Dermis blood vessel endothelial cell (primary cell): ENCODE measurements at regions not wholly inside any gene's neighbourhood (a gene's known extent, or its start where the extent isn't known, plus 50 kb on each side); places are given as distances from the start of the nearest gene placed in this dataset.

Experiments
- DNase-seq: peaks from one replicate; pipeline ENCODE4 v3.0.0; 2010

DNA sequence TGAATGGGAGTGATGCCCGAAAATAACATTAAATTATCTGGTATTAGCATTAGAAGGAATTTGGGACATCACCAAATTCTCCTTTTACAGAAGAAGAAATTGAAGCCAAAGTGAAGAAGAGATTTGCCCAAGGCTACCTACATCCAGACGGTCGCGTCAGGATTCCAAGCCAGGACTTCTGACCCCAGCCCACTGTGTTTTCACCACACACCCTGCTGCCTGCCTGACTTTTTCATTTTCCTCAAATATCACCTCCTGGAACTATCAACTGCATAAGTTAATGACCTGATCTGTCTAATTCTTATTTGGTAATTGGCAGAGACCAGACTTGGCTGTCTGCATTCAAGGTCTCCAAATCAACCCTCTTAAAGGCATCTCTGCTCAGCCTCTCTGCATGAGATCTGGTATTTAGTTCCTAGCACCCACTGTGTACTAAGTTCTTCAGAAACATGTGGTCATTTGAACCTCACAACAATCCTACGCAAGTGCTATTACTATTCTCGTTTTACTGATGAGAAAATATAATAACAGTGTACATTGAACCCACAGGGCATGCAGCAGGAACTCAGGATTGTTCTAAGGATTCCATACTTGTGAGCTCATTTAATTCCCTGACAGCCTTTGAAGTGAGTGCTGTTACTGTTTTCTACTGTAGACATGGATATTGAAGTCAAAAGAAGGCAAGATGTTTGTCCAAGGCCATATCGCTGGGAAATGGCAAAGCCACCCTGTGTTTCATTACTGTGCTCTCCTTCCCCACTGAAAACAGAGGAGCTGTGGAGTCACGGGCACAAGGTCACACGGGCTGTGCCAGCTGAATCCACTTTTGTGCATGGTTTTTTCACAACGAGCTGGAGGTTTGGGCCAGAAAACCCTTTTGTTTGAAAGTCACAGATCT is 195.2 kb upstream of the C1QTNF7 start:
- DNase-seq, result peak; percentile 20

DNA sequence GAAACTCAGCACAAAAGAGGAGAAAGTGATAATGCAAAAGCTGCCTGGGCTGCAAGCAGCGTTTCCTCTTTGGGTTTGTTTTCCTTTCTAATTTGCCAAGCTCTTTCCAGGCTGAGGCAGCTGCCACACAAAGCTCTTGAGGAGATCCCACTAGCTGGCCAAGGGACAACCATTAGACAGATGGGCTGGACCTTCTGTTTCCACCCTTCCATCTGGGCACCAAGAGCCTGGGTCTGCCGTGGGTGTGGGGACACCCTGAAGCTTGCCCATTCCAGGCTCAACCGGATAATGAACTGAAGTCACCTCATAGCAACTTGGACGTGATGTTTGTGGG is 194.6 kb upstream of the C1QTNF7 start:
- peak; percentile 7 for DNase-seq

- DNase-seq, result no peak
These were observed 194.2 kb upstream of the C1QTNF7 start for GRCh38 chr4:15233626-15234025.

- no peak for DNase-seq
These were observed 193.5 kb upstream of the C1QTNF7 start for GRCh38 chr4:15234116-15234855.

DNA sequence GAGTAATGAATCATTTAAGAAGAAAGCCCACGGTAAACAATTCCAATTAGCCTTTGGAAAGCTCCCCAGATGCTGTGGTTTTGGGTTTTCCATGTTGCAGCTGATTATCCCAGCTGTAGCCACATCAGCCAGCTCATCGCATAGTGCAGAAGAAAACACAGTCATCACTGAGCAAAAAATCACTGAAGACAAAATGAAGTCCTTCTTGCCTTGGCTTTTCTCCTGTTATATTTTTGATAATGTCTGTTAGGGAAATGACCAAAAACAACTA is 193.0 kb upstream of the C1QTNF7 start:
- DNase-seq, result no peak

DNA sequence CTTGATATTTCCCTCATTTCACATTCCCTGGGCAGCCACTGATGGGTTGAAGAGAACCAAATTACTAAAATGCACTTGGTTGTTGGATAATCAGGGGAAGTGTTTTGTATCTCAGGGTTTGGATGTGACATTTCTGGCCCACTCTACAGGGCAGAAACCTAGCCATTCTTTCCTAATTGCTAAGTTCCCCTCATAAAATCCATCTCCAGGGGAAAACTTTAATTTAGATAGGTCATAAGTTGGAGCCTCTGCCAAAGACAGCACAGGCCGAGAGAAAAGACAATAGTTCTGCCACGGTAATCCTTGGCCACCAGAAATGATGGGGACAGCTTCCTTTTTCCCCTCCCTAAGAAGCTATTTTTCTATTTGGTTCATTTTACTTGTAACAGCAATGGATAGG is 192.7 kb upstream of the C1QTNF7 start:
- no peak for DNase-seq

- no peak for DNase-seq
These were observed 190.1 kb upstream of the C1QTNF7 start for GRCh38 chr4:15237648-15238230.

GRCh38 chr4:15238720-15239119 is 189.1 kb upstream of the C1QTNF7 start:
- DNase-seq, result peak; percentile 36

DNA sequence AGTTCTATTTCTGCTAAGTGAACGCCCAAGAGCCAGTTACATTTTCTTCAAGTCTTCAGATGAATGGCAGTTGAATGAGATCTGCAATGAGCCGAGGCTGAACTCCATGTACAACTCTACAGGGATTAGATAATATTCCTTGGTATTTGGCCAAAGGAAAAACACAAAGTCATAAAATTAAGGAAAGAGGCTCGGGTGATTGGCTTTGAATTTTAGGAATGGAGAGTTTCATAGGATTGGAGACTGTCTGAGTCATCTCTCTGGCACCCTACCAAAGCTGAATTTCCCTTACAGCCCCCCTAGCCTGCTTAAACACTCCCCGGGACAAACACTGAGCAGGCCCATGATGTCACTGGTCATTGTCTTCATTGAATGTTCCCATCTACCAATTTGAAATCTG is 188.0 kb upstream of the C1QTNF7 start:
- DNase-seq, result no peak

DNA sequence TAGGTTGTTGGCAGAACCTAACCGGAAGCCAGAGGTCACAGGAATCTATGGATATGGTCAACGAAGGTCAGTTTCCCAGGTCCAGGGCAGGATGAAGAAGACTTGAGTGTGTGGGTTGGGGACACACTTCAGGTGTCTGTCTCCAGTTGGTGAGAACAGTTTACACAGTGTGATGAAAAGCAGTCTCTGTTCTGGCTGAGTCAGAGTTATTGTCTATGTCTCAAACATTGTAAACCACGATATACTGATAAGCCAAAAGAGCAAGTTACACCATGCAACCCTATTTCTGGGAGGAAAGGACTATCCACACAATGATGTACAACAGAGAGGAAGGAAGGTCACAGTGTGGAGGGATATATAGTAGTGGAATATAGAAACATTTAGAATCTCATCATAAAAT is 187.1 kb upstream of the C1QTNF7 start:
- DNase-seq, result no peak

DNA sequence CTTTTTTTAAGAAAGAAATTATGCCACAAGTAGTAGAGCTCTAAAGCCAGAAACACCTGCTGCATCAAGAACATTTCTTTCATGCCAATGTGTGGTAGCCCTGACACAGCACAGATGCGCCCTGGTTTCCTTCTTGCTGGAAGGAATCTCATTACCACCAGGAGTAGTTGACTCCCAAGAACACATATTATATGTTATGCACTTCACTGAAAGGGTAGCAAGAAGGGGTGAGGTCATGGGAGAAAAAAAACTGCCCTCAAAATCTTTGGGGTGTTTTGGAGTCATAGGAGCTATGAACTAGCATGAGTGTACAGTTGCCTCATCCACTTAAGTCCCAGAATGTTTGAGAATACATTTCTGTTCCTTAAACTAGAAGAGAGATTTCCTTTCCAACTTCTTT is 185.8 kb upstream of the C1QTNF7 start:
- no peak for DNase-seq

DNA sequence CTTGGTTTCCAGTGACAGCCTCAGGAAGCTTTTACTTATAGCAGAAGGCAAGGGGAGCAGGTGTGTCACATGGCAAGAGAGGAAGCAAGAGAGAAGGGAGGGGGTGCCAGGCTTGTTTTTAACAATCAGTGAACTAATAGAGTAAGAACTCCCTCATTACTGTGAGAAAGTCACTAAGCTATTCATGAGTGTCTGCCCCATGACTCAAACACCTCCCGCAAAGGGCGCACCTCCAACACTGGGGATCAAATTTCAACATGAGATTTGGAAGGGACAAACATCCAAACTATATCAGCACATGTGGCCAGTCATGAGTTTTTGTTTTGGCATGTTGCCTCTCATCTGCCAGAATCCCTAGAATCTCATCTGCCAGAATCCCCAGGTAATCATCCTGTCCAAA is 183.5 kb upstream of the C1QTNF7 start:
- no peak for DNase-seq

DNA sequence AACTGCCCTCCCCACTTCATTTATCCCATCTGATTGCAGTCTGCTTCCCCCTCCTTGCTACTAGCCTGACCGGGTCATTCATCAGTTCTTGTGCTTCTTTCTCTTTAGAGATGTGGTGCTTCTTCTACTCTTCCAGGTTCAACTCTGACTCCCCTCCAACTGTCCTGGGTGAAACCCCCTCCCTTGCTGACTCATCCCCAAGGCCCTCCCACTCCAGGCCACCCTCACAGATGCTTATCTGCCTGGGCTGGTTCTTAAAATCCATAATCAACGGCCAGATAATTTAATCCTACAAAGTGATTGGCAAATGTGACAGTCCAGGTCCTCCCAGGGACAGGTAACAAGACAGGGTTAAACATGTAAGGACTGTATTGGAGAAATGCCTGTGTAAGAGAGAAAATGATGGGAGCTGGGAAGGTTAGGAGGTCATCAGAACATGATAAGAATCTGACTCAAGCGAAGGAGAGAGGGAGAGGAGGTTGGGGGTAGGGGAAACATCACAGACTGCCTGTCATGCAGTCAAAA is 182.8 kb upstream of the C1QTNF7 start:
- no peak for DNase-seq

- no peak for DNase-seq
These were observed 177.8 kb upstream of the C1QTNF7 start for GRCh38 chr4:15250021-15250441.

- DNase-seq, result no peak
These were observed 174.5 kb upstream of the C1QTNF7 start for GRCh38 chr4:15253349-15253748.

- no peak for DNase-seq
These were observed 173.5 kb upstream of the C1QTNF7 start for GRCh38 chr4:15254236-15254880.

- no peak for DNase-seq
These were observed 172.3 kb upstream of the C1QTNF7 start for GRCh38 chr4:15255537-15255936.

- no peak for DNase-seq
These were observed 167.1 kb upstream of the C1QTNF7 start for GRCh38 chr4:15260758-15261157.

GRCh38 chr4:15262396-15262795 is 165.4 kb upstream of the C1QTNF7 start:
- DNase-seq, result no peak

DNA sequence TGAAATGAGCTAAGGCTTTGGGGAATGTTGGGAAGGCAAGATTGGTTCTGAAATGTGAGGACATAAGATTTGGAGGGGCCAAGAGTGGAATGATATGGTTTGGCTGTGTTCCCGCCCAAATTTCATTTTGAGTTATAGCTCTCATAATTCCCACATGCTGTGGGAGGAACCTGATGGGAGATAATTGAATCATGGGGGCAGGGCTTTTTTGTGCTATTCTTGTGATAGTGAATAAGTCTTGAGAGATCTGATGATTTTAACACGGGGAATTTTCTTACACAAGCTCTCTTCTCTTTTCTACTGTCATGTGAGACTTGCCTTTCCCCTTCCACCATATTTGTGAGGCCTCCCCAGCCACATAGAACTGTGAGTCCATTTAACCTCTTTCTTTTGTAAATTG is 157.6 kb upstream of the C1QTNF7 start:
- DNase-seq, result no peak

GRCh38 chr4:15286041-15286440 is 141.8 kb upstream of the C1QTNF7 start:
- DNase-seq, result no peak

GRCh38 chr4:15291122-15291521 is 136.7 kb upstream of the C1QTNF7 start:
- no peak for DNase-seq

GRCh38 chr4:15293711-15294110 is 134.1 kb upstream of the C1QTNF7 start:
- DNase-seq, result no peak
